Ecto neural progenitor cell (in vitro differentiated cells): ENCODE measurements at regions not wholly inside any gene's neighbourhood (a gene's known extent, or its start where the extent isn't known, plus 50 kb on each side); places are given as distances from the start of the nearest gene placed in this dataset.
"Not testable (repeated sequence)": the region's sequence is repeated elsewhere in the genome, so short reads cannot be mapped to it uniquely, and the experiment has no call there.

Experiments used
- DNase-seq: peaks from one replicate; pipeline ENCODE4 v3.0.0-alpha.2; 2018; ENCODE audit warnings: low spot score

- no peak for DNase-seq
Measured at GRCh38 chr1:72419229-72419628, 136.9 kb upstream of the NEGR1 start.

DNA sequence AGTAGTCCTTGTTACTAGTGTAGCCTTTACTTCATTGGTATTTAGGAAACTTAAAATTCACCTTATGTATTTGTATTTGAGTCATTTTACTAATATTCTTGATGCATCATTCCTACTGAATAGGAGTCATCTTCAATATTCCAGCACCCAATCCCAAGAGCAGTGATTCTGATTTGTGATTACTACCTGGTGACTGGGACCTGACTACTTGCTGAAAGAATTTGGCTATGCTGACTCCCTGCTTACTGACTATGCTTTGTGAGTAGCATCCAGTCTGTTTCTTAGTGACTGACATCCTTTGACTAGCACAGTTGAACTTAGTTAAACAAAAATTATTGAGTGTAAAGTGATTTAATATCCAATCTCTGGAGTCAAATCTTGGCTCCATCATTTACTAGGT lies 129.9 kb upstream of the NEGR1 start:
- no peak for DNase-seq

DNA sequence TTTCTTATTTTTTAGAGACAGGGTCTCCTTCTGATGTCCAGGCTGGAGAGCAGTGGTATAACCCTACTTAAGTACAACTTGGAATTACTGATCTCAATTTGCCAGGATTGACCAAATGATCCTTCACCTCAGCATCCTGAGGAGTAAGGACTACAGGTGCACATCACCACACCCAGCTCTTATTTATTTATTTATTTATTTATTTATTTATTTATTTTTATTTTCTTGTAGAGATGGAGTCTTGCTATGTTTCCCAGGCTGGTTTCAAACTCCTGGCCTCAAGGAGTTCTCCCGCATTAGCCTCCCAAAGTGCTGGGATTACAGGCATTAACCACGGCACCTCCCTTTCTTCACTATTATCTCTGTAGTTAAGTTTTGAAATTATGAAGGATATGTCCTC lies 117.5 kb upstream of the NEGR1 start:
- DNase-seq = no peak

DNA sequence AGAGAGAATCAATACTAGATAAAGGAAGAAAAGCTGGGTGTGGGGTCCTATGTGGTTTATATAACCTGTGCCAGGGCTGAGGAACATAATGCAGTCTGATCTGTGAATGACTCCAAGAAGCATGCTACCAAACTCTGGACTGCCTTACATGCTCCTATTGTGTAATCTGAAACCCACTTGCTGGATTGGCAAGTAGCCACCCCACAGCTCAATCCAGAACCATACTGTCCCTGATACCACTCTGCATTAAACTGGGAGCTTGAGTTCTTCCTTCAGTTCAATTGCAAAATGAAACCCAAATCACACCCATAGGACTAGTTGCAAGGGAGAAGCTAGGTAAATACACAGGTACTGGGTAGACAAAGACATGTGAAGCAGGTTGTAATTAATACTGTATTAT lies 115.4 kb upstream of the NEGR1 start:
- no peak for DNase-seq

- DNase-seq = no peak
Measured at GRCh38 chr1:72394457-72394856, 112.1 kb upstream of the NEGR1 start.

GRCh38 chr1:72379072-72379471 lies 96.7 kb upstream of the NEGR1 start:
- DNase-seq = no peak

DNA sequence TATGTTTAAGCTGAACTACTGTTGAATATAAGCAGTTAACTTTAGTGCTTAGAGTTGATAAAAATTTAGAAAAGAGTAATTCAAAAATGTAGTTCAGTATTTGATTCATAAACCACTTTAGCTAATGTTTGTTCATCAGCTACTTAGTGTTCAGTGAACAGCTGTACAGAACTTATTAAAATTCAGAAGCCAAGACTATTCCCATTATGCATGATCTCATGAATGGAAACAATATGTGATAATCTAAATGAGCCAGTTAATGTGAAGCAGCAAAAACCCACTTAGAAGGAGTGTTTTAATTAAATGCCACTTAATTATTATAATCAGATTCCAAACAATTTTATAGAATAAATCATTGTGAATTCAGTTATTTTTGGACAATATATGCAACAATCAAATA lies 92.9 kb upstream of the NEGR1 start:
- no peak for DNase-seq

DNA sequence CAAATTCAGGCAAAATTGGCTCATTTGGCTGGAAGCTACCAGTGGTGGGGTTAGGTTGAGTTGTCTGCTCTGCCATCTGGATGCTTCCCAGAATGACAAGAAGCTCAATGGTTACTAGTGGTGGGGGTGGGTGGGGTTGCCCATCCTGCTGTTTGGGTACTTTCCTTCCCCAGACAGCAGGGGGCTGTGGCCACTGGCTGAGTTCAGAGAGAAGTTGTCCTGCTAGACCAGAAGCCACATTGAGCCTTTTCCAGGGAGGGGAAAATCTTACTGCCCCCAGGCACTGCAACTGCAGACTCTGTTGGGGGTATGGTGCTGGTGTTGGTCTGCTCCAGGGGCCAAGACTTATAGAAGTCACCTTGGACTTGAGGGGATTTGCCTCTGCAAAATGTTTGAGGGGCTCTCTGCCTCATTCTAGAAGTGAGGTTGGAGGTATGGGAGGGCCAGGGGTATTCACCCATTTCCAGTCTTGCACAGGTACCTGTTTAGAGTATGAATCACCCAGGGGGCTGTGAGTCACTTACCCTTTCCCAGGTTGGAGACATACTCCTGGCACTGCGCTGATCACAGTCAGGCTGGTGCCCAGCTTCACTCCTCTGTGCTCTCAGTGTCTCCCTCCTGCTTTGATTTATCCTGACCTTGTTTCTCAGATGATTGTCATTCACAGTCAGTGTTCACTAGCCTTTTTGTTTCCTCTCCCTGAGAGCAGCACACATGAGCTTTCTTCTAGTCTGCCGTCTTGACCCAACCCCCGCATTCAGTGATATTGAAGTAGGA lies 89.1 kb upstream of the NEGR1 start:
- DNase-seq = no peak

- not testable (repeated sequence) for DNase-seq
Measured at GRCh38 chr1:72370836-72371235, 88.5 kb upstream of the NEGR1 start.

- no peak for DNase-seq
Measured at GRCh38 chr1:72369069-72369757, 86.9 kb upstream of the NEGR1 start.

DNA sequence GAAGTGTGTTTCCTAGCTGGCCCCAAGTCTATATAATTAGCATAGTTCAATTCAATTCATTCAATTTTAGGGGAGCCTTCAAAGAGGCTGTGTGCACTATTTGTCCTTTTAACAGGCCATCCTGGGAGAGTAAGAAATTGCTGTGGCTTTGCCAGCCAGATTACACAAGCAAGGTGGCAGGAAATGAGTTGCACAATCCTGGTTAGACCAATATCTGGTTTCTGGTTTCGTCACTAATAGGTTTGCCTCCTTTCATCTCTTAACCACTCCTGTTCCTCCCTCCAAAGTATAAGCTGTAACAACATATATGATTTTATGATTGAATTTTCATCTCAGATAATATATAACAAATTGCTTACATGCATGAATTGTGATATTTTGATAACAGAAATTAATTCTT lies 84.1 kb upstream of the NEGR1 start:
- no peak for DNase-seq

- no peak for DNase-seq
Measured at GRCh38 chr1:72365693-72366092, 83.4 kb upstream of the NEGR1 start.

DNA sequence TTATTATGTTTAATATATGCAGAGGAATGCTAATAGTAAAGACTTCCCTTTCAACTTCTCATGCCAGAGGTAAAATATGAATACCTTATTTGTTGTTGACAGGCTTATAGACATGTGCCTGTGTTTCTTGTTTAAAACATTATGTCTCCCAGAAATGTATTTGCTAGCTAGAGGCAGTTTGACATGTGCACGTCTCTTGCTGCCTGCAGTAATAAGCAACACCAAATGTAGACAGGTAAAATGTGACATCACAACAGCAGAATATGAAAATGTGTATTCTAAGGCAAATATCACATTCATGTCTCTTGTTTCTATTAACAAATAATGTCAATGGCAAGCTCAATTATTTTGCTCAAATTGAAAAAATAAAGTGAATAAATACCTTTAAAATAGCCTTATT lies 80.2 kb upstream of the NEGR1 start:
- no peak for DNase-seq

- DNase-seq = no peak
Measured at GRCh38 chr1:72357411-72357810, 75.1 kb upstream of the NEGR1 start.

- DNase-seq = no peak
Measured at GRCh38 chr1:72355899-72356298, 73.6 kb upstream of the NEGR1 start.

DNA sequence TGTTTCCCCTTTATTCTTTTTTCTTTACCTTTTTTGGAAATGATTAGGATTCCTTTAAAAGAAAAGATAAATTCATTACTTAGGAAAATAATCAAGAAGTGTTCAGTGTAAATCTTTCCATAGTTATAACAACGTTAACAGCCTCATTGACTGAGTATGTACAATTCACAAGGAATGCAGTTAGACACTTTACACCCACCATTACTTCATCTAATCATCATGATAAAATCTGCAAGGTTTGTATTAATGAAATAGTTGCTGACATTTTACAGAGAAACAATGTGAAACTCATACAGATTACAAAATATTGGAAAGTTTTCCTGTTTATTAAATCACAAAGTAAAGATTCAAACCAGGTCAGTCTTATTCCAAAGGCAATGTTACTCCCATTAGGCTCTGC lies 59.3 kb upstream of the NEGR1 start:
- no peak for DNase-seq

DNA sequence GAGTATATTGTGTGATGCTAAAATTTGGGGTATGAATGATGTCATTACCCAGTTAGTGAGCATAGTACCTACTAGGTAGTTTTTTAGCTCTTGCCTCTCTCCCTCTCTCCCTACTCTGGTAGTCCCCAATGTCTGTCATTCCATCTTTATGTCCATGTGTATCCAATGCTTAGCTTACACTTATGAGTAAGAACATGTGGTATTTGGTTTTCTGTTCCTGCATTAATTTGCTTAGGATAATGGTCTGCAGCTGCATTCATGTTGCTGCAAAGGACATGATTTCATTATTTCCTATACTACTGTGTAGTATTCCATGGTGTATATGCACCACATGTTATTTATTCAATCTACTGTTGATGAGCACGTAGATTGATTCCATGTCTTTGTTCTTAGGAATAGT lies 54.4 kb upstream of the NEGR1 start:
- DNase-seq = no peak
